Neutrophil (primary cell): ENCODE measurements at regions not wholly inside any gene's neighbourhood (a gene's known extent, or its start where the extent isn't known, plus 50 kb on each side); places are given as distances from the start of the nearest gene placed in this dataset.

Experiments used
- H3K27ac ChIP-seq: fragments of 200-600 bp; sonication (generic); 2 replicates; pipeline ENCODE4 v1.5.1; 2016; ENCODE audit warnings: mild to moderate bottlenecking, moderate library complexity
- H3K27me3 ChIP-seq: fragments of 200-600 bp; sonication (generic); 2 replicates; pipeline ENCODE4 v1.6.0; 2016; ENCODE audit warnings: mild to moderate bottlenecking
- H3K36me3 ChIP-seq: fragments of 200-600 bp; sonication (generic); 2 replicates; pipeline ENCODE4 v1.5.1; 2017
- H3K4me1 ChIP-seq, 2 experiments: fragments of 200-600 bp in 1 of 2; sonication (generic) in 1 of 2; 1 replicate in 1 of 2; 2 replicates in 1 of 2; pipeline versions ENCODE4 v1.5.1 to v1.6.1; 2013 to 2016; ENCODE audit warnings: low read depth in 1 of 2, low read length in 1 of 2, mild to moderate bottlenecking in 1 of 2, moderate library complexity in 1 of 2; ENCODE audit not compliant: control insufficient read depth in 1 of 2, insufficient read depth in 1 of 2
- H3K4me3 ChIP-seq, 2 experiments: fragments of 200-600 bp in 1 of 2; sonication (generic) in 1 of 2; 1 replicate in 1 of 2; 2 replicates in 1 of 2; pipeline ENCODE4 v1.5.1; 2013 to 2016; ENCODE audit warnings: low read depth in 1 of 2, low read length in 1 of 2, mild to moderate bottlenecking in 1 of 2, moderate library complexity in 1 of 2
- H3K9me3 ChIP-seq: fragments of 200-600 bp; sonication (generic); 2 replicates; pipeline ENCODE4 v1.5.1; 2016
- TF ChIP-seq, protein P1 (sequence below): fragments of 200-600 bp; sonication (generic); IDR thresholded peaks from 2 replicates; pipeline ENCODE4 v1.5.1; 2016; ENCODE audit warnings: antibody characterized with exemption

DNA sequence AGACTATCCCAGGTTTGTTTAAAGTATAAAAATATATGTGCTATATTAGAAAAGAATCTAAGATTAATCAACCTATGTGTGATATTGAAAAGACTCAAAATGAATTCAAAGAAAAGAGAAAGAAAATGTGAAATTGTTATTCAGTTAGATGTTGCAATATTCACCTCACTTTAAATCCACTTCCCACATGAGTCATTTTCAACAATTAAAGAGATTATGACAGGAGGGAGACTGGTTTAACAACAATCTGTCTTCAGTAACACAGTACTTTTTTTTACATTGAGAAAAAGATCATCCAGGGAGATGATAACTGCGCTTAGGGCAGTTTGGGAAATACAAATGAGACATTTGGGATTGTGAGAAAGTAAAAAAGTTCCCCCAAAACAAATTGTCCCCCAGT is 1246.2 kb downstream of the SLITRK1 start:
- H3K36me3 ChIP-seq = no peaks in the 10 kb centered on the region
- no peak overlapping the region for H3K4me3 ChIP-seq
- no peaks in the 10 kb centered on the region for H3K27me3 ChIP-seq
- H3K4me1 ChIP-seq = no peaks in the 10 kb centered on the region
- no peaks in the 10 kb centered on the region for H3K9me3 ChIP-seq
- TF ChIP-seq, protein P1, sequence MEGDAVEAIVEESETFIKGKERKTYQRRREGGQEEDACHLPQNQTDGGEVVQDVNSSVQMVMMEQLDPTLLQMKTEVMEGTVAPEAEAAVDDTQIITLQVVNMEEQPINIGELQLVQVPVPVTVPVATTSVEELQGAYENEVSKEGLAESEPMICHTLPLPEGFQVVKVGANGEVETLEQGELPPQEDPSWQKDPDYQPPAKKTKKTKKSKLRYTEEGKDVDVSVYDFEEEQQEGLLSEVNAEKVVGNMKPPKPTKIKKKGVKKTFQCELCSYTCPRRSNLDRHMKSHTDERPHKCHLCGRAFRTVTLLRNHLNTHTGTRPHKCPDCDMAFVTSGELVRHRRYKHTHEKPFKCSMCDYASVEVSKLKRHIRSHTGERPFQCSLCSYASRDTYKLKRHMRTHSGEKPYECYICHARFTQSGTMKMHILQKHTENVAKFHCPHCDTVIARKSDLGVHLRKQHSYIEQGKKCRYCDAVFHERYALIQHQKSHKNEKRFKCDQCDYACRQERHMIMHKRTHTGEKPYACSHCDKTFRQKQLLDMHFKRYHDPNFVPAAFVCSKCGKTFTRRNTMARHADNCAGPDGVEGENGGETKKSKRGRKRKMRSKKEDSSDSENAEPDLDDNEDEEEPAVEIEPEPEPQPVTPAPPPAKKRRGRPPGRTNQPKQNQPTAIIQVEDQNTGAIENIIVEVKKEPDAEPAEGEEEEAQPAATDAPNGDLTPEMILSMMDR = no peak
- H3K27ac ChIP-seq = no peak overlapping the region

DNA sequence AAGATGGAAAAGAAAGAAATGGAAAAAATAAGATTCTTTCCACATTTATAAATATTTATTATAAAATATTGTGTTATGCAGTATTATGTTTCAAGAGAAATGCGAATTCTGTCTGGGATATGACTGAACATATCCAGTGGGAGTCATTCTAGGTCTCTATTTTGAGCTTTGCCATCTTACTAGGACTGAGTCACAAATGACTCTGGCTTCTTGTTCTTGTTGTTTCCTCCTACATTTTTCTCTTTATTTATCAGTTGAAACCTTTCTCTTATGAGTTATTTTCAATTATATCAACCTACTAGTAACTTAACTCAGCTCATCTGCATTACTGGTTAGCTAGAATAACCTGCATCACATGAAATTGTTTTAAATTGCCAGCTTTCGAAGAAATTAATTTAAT is 1247.3 kb downstream of the SLITRK1 start:
- no peaks in the 10 kb centered on the region for H3K9me3 ChIP-seq
- no peaks in the 10 kb centered on the region for H3K27me3 ChIP-seq
- no peaks in the 10 kb centered on the region for H3K36me3 ChIP-seq
- H3K4me3 ChIP-seq = no peak overlapping the region
- H3K4me1 ChIP-seq = no peaks in the 10 kb centered on the region
- H3K27ac ChIP-seq = no peak overlapping the region
- TF ChIP-seq, protein P1 = no peak

GRCh38 chr13:82627183-82627582 is 1255.1 kb downstream of the SLITRK1 start:
- H3K9me3 ChIP-seq = no peaks in the 10 kb centered on the region
- TF ChIP-seq, protein P1 = no peak
- no peak overlapping the region for H3K27ac ChIP-seq
- H3K4me1 ChIP-seq = no peaks in the 10 kb centered on the region
- H3K4me3 ChIP-seq = no peak overlapping the region
- H3K27me3 ChIP-seq = no peaks in the 10 kb centered on the region
- H3K36me3 ChIP-seq = no peaks in the 10 kb centered on the region

DNA sequence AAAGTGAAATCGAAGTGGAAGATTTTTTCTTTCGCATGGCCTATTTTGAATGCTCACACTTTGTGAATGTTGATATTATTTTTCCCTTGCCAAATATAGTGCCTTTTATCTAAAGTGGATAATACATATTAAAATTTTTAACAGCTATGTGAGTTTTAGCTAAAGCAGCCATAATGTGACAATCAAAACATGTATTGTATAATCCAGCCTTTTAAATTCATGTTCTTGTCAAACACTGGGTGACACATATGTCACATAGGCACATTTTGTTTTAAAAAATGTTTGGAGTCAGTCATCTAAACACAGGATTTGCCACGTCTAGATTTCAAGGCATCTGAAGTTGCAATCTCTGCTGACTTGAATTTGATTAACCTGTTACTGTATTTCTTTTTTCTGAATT is 1256.6 kb downstream of the SLITRK1 start:
- H3K9me3 ChIP-seq = no peaks in the 10 kb centered on the region
- H3K27ac ChIP-seq = no peak overlapping the region
- H3K4me1 ChIP-seq = no peaks in the 10 kb centered on the region
- no peaks in the 10 kb centered on the region for H3K27me3 ChIP-seq
- TF ChIP-seq, protein P1 = no peak
- no peak overlapping the region for H3K4me3 ChIP-seq
- H3K36me3 ChIP-seq = no peaks in the 10 kb centered on the region

DNA sequence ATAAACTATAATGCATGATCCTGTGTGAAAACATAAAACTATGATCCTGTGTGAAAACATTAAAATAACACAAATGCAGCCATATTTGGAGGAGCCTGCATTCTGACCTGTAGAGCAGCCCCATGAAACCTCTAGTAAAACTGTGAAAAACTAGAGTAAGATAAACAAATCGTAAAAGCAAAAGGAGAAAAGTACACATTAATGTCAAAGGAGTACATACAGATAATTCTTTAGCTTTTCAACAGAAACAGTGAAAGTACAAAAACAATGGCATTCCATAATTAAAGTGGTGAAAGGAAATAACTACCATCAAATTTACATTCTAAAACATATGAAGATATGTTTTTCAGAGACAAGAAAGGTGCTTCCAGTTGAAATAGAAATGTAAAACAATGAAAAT is 1267.2 kb downstream of the SLITRK1 start:
- Histone ChIP-seq H3K27me3 (no peaks in the 10 kb centered on the region), H3K4me3 (no peak overlapping the region), H3K36me3 (no peaks in the 10 kb centered on the region), H3K9me3 (no peaks in the 10 kb centered on the region), H3K27ac (no peak overlapping the region), H3K4me1 (no peaks in the 10 kb centered on the region)
- TF ChIP-seq, protein P1 = no peak

DNA sequence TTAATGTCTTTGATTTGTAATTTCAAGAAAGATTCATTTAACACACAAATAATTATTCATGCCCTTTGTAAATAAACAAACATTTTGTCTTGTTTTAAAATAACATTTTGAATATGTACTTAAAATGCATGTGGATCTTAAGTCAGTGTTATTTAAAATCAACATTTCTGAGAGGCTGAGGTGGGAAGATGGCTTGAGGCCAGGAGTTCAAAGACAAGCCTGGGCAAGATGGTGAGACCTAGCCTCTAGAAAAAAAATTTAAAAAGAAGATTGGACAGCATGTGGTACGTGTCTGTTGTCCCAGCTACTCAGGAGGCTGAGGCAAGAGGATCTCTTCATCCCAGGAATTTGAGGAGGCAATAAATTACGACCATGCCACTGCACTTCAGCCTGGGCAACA is 1268.2 kb downstream of the SLITRK1 start:
- Histone ChIP-seq H3K27me3 (no peaks in the 10 kb centered on the region), H3K4me1 (no peaks in the 10 kb centered on the region), H3K27ac (no peak overlapping the region), H3K4me3 (no peak overlapping the region), H3K9me3 (no peaks in the 10 kb centered on the region), H3K36me3 (no peaks in the 10 kb centered on the region)
- TF ChIP-seq, protein P1 = no peak
